ENCODE measurements at regions not wholly inside any gene's neighbourhood (a gene's known extent, or its start where the extent isn't known, plus 50 kb on each side); places are given as distances from the start of the nearest gene placed in this dataset.

GRCh38 chr14:106776395-106776983 is 1250.1 kb downstream of the TMEM121 start:
- TF ChIP-seq CTCF (IDR thresholded peaks at IDR 0.05) (no peak), POLR2A (IDR thresholded peaks at IDR 0.05) (no peak)

Data from testis (tissue), 2 donors.